Activated B cell treated with CpG ODN at 0.5 μM for 24 hours (primary cell): ENCODE measurements at regions not wholly inside any gene's neighbourhood (a gene's known extent, or its start where the extent isn't known, plus 50 kb on each side); places are given as distances from the start of the nearest gene placed in this dataset.

ENCODE experiments used
- ATAC-seq: fragments of 200-7000 bp; cut with Tn5 transposase; one replicate; pipeline ENCODE4 v1.10.0; 2021; ENCODE audit warnings: low read depth, mild to moderate bottlenecking, moderate library complexity
- CTCF ChIA-PET: fragments of 350-600 bp; sonication (Branson Sonifier 250); formaldehyde crosslinking; loops from one replicate; lab custom pipeline; 2021; ENCODE audit warnings: antibody characterized with exemption; lab: Charles Lee
- POLR2A ChIA-PET: fragments of 350-600 bp; sonication (Branson Sonifier 250); formaldehyde crosslinking; loops from one replicate; lab custom pipeline; 2021; ENCODE audit warnings: antibody characterized with exemption; lab: Charles Lee
- DNase-seq: peaks from one replicate; pipeline ENCODE4 v3.0.0; 2022
- H3K27ac Mint-ChIP-seq: one replicate; pipeline ENCODE4 v1.8.0; 2020; ENCODE audit warnings: mixed read lengths
- H3K27me3 Mint-ChIP-seq: one replicate; pipeline ENCODE4 v1.8.0; 2021; ENCODE audit warnings: mixed read lengths
- H3K36me3 Mint-ChIP-seq: one replicate; pipeline ENCODE4 v1.8.0; 2021; ENCODE audit warnings: low read depth, mixed read lengths
- H3K4me1 Mint-ChIP-seq: one replicate; pipeline ENCODE4 v1.8.0; 2021; ENCODE audit warnings: mixed read lengths
- H3K4me3 Mint-ChIP-seq: one replicate; pipeline ENCODE4 v1.8.0; 2020; ENCODE audit warnings: mild to moderate bottlenecking, mixed read lengths
- H3K9me3 Mint-ChIP-seq: one replicate; pipeline ENCODE4 v1.8.0; 2020; ENCODE audit warnings: mixed read lengths
- CTCF ChIP-seq: fragments of 200-600 bp; IDR thresholded peaks from one replicate; pipeline ENCODE4 v1.8.0; 2022; ENCODE audit warnings: antibody characterized with exemption, mild to moderate bottlenecking
- intact Hi-C: fragments of 100-400 bp; cut with micrococcal nuclease; formaldehyde crosslinking; loops from one replicate; pipeline ENCODE4 v1.15.1; 2024

DNA sequence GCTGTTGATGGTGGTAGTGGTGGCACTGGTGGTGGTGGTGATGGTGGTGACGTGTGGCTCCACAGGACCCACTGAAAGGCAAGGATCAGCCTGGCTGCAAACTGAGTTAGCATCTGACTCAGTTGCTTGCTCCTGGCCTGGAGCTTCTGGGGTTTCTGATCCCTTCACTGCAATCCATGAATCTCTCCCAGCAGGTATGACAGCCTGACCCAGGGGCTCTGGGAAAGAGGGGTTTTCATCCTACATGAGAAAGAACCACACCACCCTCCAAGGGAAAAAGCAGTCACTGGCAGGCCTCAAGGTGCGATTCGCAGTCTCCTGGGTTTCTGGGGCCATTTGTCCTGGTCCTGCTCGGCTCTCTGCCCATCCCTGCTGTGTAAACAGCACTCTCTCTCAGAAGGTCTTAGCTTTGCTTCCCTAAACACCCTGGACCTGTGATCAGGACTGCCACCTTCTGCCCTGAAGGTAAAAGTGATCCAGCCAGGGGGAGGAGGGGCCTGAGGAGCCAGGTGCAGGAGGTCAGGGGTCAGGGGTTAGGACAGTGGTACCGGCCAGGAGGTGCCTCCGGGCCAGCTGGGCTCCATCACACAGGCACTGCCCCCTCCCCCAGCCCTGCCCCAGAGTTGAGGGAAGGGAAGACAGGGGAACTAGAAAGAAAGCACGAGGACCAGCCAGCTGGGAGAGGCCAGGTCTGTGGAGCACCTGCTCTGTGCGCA, 152.0 kb downstream of the BMP7 start:
- ATAC-seq (no peak), DNase-seq (no peak)
- Mint-ChIP-seq H3K27ac (no peak overlapping the region), H3K27me3 (peaks cover 1% of the 10 kb centered on the region), H3K9me3 (no peaks in the 10 kb centered on the region), H3K36me3 (no peaks in the 10 kb centered on the region), H3K4me3 (no peak overlapping the region), H3K4me1 (no peaks in the 10 kb centered on the region)
- ChIA-PET POLR2A (no interaction called here), CTCF (no interaction called here)
- intact Hi-C loops = no loop called here
- no peak for TF ChIP-seq CTCF

GRCh38 chr20:57117296-57117695, 149.1 kb downstream of the BMP7 start:
- H3K9me3 Mint-ChIP-seq = no peaks in the 10 kb centered on the region
- no peak overlapping the region for H3K27ac Mint-ChIP-seq
- no peak for TF ChIP-seq CTCF
- H3K4me1 Mint-ChIP-seq = no peaks in the 10 kb centered on the region
- no peaks in the 10 kb centered on the region for H3K36me3 Mint-ChIP-seq
- intact Hi-C loops = no loop called here
- H3K4me3 Mint-ChIP-seq = no peak overlapping the region
- CTCF ChIA-PET = no interaction called here
- POLR2A ChIA-PET = no interaction called here
- no peak for DNase-seq
- peaks cover 4% of the 10 kb centered on the region for H3K27me3 Mint-ChIP-seq
- no peak for ATAC-seq

GRCh38 chr20:57118107-57118769, 148.2 kb downstream of the BMP7 start:
- intact Hi-C loops = no loop called here
- peaks cover 4% of the 10 kb centered on the region for H3K27me3 Mint-ChIP-seq
- CTCF ChIA-PET = no interaction called here
- DNase-seq (no peak), ATAC-seq (no peak)
- no peaks in the 10 kb centered on the region for H3K4me1 Mint-ChIP-seq
- no peaks in the 10 kb centered on the region for H3K36me3 Mint-ChIP-seq
- H3K4me3 Mint-ChIP-seq = no peak overlapping the region
- H3K9me3 Mint-ChIP-seq = no peaks in the 10 kb centered on the region
- no peak for TF ChIP-seq CTCF
- no peak overlapping the region for H3K27ac Mint-ChIP-seq
- POLR2A ChIA-PET = no interaction called here
